ENCODE measurements at regions not wholly inside any gene's neighbourhood (a gene's known extent, or its start where the extent isn't known, plus 50 kb on each side); places are given as distances from the start of the nearest gene placed in this dataset.
"Not testable (repeated sequence)": the region's sequence is repeated elsewhere in the genome, so short reads cannot be mapped to it uniquely, and the experiment has no call there.

DNA sequence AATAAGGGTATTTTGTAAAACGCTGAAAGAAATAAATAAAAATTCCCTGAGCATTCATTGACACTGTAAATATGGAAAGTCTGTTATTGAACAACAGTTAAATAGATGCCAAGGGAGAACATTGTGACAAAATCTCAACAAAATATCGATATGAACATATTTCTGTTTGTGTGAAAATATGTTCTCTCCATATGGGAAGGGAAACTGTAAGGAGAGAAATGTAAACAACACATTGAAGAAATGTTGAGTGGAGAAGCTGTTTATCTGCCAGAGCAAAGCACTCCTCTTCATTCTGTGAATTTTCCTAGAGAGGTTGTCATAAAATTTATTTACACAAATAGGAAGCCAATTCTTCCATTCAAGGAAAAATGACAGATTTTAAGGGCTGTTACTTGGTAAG, 57.1 kb upstream of the EOMES start:
- DNase-seq (ENCODE audit: low read depth in 1 of 2, low spot score in 1 of 2): no peak

DNA sequence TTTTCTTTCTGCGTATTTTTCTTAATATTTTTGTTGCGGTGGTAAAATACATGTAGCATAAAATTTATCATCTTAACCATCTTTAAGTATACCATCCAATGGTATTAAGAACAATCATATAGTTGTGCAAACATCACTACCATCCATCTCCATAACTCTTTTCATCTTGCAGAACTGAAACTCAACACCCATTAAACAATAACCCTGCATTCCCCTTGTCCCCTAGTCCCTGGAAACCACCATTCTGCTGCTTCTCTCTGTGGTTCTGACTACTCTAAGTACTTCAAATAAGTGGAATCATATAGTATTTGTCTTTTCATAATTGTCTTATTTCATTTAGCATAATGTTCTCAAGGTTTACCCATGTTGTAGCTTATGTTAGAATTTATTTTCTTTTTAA, 67.3 kb upstream of the EOMES start:
- no peak for DNase-seq (ENCODE audit: low read depth in 1 of 2, low spot score in 1 of 2)

DNA sequence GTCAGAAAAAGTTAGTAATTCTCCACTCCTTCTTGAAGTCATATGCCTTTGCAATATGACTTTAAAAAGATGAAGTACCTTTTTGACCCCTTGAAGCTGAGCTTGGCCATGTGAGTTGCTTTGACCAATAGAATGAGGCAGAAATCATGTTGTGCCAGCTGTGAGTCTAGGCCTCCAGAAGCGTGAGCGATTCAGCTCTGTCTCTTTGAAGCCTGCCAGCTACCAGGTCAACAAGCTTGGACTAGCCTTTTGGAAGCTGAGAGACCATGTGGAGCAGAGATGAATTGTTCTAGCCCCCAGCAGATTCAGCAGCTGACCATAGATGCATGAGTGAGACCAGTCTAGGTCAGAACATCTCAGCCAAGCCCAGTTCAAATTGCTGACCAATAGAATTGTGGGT, 69.8 kb upstream of the EOMES start:
- no peak for DNase-seq (ENCODE audit: low read depth in 1 of 2, low spot score in 1 of 2)

DNA sequence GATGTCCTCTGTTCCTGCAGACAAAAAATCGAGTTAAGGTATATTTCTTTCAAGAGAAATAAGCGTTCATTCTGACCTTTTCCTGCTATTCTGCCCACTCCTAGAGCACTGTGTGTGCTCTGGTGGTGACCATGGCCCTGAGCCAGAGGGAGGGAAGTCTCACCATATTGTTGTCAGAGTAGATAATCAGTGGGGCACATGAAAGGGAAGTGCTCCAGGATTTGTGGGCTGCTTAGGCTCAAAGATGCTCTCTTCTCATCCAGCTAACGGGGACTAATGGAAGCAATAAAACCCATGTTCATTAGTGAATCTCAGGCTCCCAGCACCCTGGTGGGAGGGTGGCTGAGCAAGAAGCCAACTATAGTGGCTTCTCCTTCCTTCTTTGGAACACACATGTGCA, 70.7 kb upstream of the EOMES start:
- DNase-seq (ENCODE audit: low read depth in 1 of 2, low spot score in 1 of 2): no peak

DNA sequence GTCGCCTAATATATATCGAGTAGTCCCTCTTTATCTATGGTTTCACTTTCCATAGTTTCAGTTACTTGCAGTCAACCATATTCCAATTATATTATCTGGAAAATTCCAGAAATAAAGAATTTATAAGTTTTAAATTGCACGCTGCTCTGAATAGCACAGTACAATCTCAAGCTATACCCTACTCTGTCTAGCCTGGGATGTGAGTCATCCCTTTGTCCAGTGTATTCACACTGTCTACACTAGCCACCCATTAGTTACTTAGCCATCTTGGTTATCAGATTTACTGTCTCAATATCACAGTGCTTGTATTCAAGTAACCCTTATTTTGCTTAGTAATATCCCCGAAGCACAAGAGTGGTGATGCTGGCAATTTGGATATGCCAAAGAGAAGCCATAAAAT, 72.1 kb upstream of the EOMES start:
- no peak for DNase-seq (ENCODE audit: low read depth in 1 of 2, low spot score in 1 of 2)

DNA sequence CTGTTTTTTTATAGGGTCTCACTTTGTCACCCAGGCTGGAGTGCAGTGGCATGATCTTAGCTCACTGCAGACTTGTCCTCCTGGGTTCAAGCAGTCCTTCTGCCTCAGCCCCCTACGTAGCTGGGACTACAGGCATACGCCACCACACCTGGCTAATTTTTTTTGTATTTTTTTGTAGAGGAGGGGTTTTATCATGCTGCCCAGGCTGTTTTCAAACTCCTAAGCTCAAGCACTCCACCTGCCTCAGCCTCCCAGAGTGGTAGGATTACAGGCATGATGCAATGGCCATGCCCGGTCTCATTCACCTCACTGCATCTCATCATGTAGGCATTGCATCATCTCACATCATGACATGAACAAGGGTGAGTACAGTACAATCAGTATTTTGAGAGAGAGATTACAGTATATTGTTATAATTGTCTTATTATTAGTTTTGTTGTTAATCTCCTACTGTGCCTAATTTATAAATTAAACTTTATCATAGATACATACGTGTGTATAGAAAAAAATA, 74.3 kb upstream of the EOMES start:
- DNase-seq (ENCODE audit: low read depth in 1 of 2, low spot score in 1 of 2): no peak

GRCh38 chr3:27797773-27798172, 75.7 kb upstream of the EOMES start:
- DNase-seq (ENCODE audit: low read depth in 1 of 2, low spot score in 1 of 2): no peak

GRCh38 chr3:27800261-27800660, 78.1 kb upstream of the EOMES start:
- no peak for DNase-seq (ENCODE audit: low read depth in 1 of 2, low spot score in 1 of 2)

DNA sequence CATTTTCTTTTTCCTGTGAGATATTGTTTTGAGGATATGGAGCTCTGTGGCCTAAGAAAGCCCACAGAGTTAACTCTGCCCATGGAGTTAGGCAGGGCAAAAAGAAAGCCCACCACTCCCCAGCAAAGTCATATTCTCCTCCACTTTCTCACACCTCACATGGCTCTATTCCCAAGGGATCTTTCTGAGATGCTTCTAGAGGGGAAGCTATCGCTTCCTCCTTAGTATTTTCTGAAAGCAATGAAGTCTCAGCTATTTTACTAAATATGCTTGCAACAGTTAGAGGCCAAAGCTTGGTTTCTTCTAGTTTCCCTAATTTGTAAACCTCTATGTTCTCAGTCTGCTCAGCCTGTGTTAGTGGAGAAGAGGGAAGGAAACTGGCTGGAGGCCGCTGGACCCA, 80.3 kb upstream of the EOMES start:
- no peak for DNase-seq (ENCODE audit: low read depth in 1 of 2, low spot score in 1 of 2)

- no peak for DNase-seq (ENCODE audit: low read depth in 1 of 2, low spot score in 1 of 2)
Observed at GRCh38 chr3:27802849-27803248, 80.7 kb upstream of the EOMES start.

DNA sequence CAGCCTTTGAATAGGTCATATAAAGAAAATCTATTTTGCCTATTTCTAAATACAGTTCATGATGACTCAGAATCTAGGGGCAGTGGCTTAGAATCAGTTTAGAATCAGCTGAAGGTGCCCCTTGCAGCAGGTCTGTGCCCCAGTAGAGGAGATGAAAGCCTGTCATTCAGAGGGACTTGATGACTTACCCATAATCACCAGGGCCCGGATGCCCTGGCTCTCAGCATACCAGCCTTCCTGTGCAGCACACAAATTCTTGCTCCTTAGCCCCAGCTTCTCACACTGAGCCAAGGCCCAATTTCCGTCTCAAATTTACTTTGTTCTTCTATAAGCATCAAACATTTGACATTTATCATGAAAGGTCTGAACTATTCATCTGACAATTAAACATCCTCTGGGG, 83.2 kb upstream of the EOMES start:
- no peak for DNase-seq (ENCODE audit: low read depth in 1 of 2, low spot score in 1 of 2)

GRCh38 chr3:27813255-27813654, 91.1 kb upstream of the EOMES start:
- no peak for DNase-seq (ENCODE audit: low read depth in 1 of 2, low spot score in 1 of 2)

DNA sequence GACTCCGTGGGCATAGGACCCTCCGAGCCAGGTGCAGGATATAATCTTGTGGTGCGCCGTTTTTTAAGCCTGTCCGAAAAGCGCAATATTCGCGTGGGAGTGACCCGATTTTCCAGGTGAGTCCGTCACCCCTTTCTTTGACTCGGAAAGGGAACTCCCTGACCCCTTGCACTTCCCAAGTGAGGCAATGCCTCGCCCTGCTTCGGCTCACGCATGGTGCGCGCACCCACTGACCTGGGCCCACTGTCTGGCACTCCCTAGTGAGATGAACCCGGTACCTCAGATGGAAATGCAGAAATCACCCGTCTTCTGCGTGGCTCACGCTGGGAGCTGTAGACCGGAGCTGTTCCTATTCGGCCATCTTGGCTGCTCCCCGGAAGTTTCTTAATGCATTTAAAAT, 99.5 kb upstream of the EOMES start:
- not testable (repeated sequence) for DNase-seq (ENCODE audit: low read depth in 1 of 2, low spot score in 1 of 2)

- DNase-seq (ENCODE audit: low read depth in 1 of 2, low spot score in 1 of 2): no peak
Observed at GRCh38 chr3:27824312-27825200, 102.4 kb upstream of the EOMES start.

DNA sequence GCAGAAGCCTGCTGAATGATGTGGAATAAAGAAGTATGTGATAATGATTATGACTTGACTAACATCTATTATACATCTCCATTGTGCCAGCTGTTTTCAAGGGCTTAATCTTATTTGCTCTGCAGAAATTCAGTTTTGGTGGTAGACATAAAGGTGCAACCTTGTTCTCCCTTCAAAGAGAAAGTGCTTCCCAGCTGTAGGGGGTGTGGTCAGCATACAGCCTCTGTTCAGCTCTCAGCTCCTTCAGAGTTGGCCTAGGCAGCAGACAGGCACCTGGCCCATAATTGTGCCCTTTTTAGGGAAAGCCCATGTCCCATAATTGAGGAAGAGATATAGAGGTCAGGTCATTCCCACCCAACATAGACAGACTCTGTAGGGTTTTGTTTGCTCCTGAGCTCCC, 104.3 kb upstream of the EOMES start:
- no peak for DNase-seq (ENCODE audit: low read depth in 1 of 2, low spot score in 1 of 2)

GRCh38 chr3:27827041-27827440, 104.9 kb upstream of the EOMES start:
- DNase-seq (ENCODE audit: low read depth in 1 of 2, low spot score in 1 of 2): no peak

GRCh38 chr3:27840807-27841594, 118.9 kb upstream of the EOMES start:
- DNase-seq (ENCODE audit: low read depth in 1 of 2, low spot score in 1 of 2): no peak

DNA sequence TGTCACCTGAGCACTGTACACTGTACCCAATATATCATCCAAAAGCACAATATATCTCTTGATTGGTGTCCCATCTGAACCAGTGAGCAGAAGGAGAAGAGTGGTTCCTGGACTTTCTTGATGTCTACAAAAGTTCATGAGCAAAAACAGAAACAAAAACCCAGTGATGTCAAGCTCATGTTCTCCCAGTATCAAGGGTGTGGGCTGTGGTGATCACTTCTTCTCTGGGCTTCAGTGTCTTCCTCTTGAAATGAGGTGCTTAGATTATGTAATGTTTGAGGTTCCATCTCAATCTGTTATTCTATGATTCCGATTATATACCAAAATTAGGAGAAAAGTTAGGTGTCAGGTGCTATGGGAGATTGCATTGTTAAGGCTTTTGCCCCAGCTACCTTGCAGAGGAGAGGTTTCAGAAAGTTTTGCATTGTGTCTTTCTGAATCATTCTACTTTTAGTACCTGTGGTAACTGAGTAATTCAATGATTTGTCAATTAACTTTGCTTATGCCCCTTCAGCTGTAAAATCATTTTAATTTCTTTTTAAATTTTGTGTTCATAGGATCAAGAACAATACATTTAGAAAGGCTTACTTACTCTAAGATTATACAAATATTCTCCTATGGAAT, 122.0 kb upstream of the EOMES start:
- no peak for DNase-seq (ENCODE audit: low read depth in 1 of 2, low spot score in 1 of 2)

- DNase-seq (ENCODE audit: low read depth in 1 of 2, low spot score in 1 of 2): no peak
Observed at GRCh38 chr3:27847697-27848096, 125.6 kb upstream of the EOMES start.

DNA sequence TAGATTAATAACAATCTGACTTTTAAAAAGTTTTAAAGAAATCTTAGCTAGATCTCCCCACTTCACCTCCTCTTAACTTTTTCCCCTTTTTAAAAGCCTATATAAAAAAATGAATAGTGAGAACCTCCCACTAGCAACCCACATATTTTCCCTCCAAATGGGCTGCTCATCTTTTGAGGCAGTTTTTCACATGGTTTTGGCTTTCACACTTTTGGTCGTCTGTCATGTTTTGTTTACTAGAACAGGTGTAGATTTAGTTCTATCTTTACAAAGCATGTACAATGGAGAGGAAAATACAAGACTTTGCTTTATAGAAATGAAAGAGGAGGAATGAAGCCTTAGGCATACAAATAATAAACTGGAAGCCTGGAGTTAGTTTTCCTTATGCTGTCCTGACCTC, 126.7 kb upstream of the EOMES start:
- DNase-seq (ENCODE audit: low read depth in 1 of 2, low spot score in 1 of 2): no peak

- DNase-seq (ENCODE audit: low read depth in 1 of 2, low spot score in 1 of 2): no peak
Observed at GRCh38 chr3:27859821-27860220, 137.7 kb upstream of the EOMES start.
